IPS-18a (cell line): ENCODE measurements at regions not wholly inside any gene's neighbourhood (a gene's known extent, or its start where the extent isn't known, plus 50 kb on each side); places are given as distances from the start of the nearest gene placed in this dataset.

Experiments used
- H3K27ac ChIP-seq: one replicate; pipeline ENCODE4 v1.5.1; 2013; ENCODE audit warnings: low read length
- H3K27me3 ChIP-seq: one replicate; pipeline ENCODE4 v1.6.1; 2013; ENCODE audit warnings: mild to moderate bottlenecking, low read length; ENCODE audit not compliant: control insufficient read depth, insufficient read depth
- H3K36me3 ChIP-seq: one replicate; pipeline ENCODE4 v1.6.1; 2013; ENCODE audit warnings: low read depth, low read length; ENCODE audit not compliant: control insufficient read depth
- H3K4me1 ChIP-seq: one replicate; pipeline ENCODE4 v1.6.1; 2013; ENCODE audit warnings: low read depth, low read length; ENCODE audit not compliant: control insufficient read depth
- H3K4me3 ChIP-seq: one replicate; pipeline ENCODE4 v1.5.1; 2013; ENCODE audit warnings: low read length
- H3K9ac ChIP-seq: one replicate; pipeline ENCODE4 v1.6.1; 2013; ENCODE audit warnings: mild to moderate bottlenecking, low read length, moderate library complexity
- H3K9me3 ChIP-seq: one replicate; pipeline ENCODE4 v1.6.1; 2013; ENCODE audit warnings: low read depth, low read length; ENCODE audit not compliant: control insufficient read depth

GRCh38 chr2:222146488-222146887, 152.3 kb downstream of the PAX3 start:
- Histone ChIP-seq H3K9me3 (no peaks in the 10 kb centered on the region), H3K4me1 (no peaks in the 10 kb centered on the region), H3K4me3 (no peak overlapping the region), H3K9ac (no peak overlapping the region), H3K36me3 (no peaks in the 10 kb centered on the region), H3K27ac (no peak overlapping the region), H3K27me3 (no peaks in the 10 kb centered on the region)

GRCh38 chr2:222142027-222142426, 156.8 kb downstream of the PAX3 start:
- Histone ChIP-seq H3K27me3 (no peaks in the 10 kb centered on the region), H3K9me3 (no peaks in the 10 kb centered on the region), H3K9ac (no peak overlapping the region), H3K36me3 (no peaks in the 10 kb centered on the region), H3K4me1 (no peaks in the 10 kb centered on the region), H3K27ac (no peak overlapping the region), H3K4me3 (no peak overlapping the region)

- Histone ChIP-seq H3K9me3 (no peaks in the 10 kb centered on the region), H3K27ac (no peak overlapping the region), H3K4me3 (no peak overlapping the region), H3K9ac (no peak overlapping the region), H3K27me3 (no peaks in the 10 kb centered on the region), H3K4me1 (no peaks in the 10 kb centered on the region), H3K36me3 (no peaks in the 10 kb centered on the region)
Observed at GRCh38 chr2:222136106-222136630, 162.6 kb downstream of the PAX3 start.

- Histone ChIP-seq H3K36me3 (no peaks in the 10 kb centered on the region), H3K4me1 (no peaks in the 10 kb centered on the region), H3K27me3 (no peaks in the 10 kb centered on the region), H3K4me3 (no peak overlapping the region), H3K9ac (no peak overlapping the region), H3K9me3 (no peaks in the 10 kb centered on the region), H3K27ac (no peak overlapping the region)
Observed at GRCh38 chr2:222134654-222135053, 164.1 kb downstream of the PAX3 start.

GRCh38 chr2:222133897-222134296, 164.9 kb downstream of the PAX3 start:
- H3K27me3 ChIP-seq, result no peaks in the 10 kb centered on the region
- no peak overlapping the region for H3K4me3 ChIP-seq
- H3K9ac ChIP-seq, result no peak overlapping the region
- H3K27ac ChIP-seq, result no peak overlapping the region
- H3K9me3 ChIP-seq, result no peaks in the 10 kb centered on the region
- no peaks in the 10 kb centered on the region for H3K36me3 ChIP-seq
- H3K4me1 ChIP-seq, result no peaks in the 10 kb centered on the region

GRCh38 chr2:222130855-222131254, 167.9 kb downstream of the PAX3 start:
- H3K4me3 ChIP-seq, result no peak overlapping the region
- no peak overlapping the region for H3K27ac ChIP-seq
- H3K9ac ChIP-seq, result no peak overlapping the region
- no peaks in the 10 kb centered on the region for H3K9me3 ChIP-seq
- H3K27me3 ChIP-seq, result no peaks in the 10 kb centered on the region
- no peaks in the 10 kb centered on the region for H3K4me1 ChIP-seq
- no peaks in the 10 kb centered on the region for H3K36me3 ChIP-seq

GRCh38 chr2:222127660-222128059, 171.1 kb downstream of the PAX3 start:
- no peak overlapping the region for H3K27ac ChIP-seq

GRCh38 chr2:222120933-222121332, 177.9 kb downstream of the PAX3 start:
- Histone ChIP-seq H3K4me1 (no peaks in the 10 kb centered on the region), H3K4me3 (no peak overlapping the region), H3K36me3 (no peaks in the 10 kb centered on the region), H3K9me3 (no peaks in the 10 kb centered on the region), H3K27me3 (no peaks in the 10 kb centered on the region), H3K9ac (no peak overlapping the region), H3K27ac (no peak overlapping the region)

More at GRCh38 chr2:222127660-222128059, 171.1 kb downstream of the PAX3 start:
- Histone ChIP-seq H3K9ac (no peak overlapping the region), H3K4me1 (no peaks in the 10 kb centered on the region), H3K4me3 (no peak overlapping the region), H3K36me3 (no peaks in the 10 kb centered on the region), H3K27me3 (no peaks in the 10 kb centered on the region), H3K9me3 (no peaks in the 10 kb centered on the region)

GRCh38 chr2:222115296-222115695, 183.5 kb downstream of the PAX3 start:
- no peaks in the 10 kb centered on the region for H3K9me3 ChIP-seq
- no peak overlapping the region for H3K9ac ChIP-seq
- no peaks in the 10 kb centered on the region for H3K36me3 ChIP-seq
- H3K27me3 ChIP-seq, result no peaks in the 10 kb centered on the region
- no peaks in the 10 kb centered on the region for H3K4me1 ChIP-seq
- H3K4me3 ChIP-seq, result no peak overlapping the region
- no peak overlapping the region for H3K27ac ChIP-seq

- Histone ChIP-seq H3K4me3 (no peak overlapping the region), H3K9me3 (no peaks in the 10 kb centered on the region), H3K36me3 (no peaks in the 10 kb centered on the region), H3K9ac (no peak overlapping the region), H3K4me1 (peaks cover 4% of the 10 kb centered on the region), H3K27me3 (peaks cover 4% of the 10 kb centered on the region), H3K27ac (no peak overlapping the region)
Observed at GRCh38 chr2:222108957-222109585, 189.7 kb downstream of the PAX3 start.

GRCh38 chr2:222108497-222108896, 190.3 kb downstream of the PAX3 start:
- Histone ChIP-seq H3K9me3 (no peaks in the 10 kb centered on the region), H3K4me1 (peaks cover 10% of the 10 kb centered on the region), H3K9ac (no peak overlapping the region), H3K27ac (no peak overlapping the region), H3K36me3 (no peaks in the 10 kb centered on the region), H3K27me3 (peaks cover 4% of the 10 kb centered on the region), H3K4me3 (no peak overlapping the region)

- Histone ChIP-seq H3K27me3 (peaks cover 4% of the 10 kb centered on the region), H3K9ac (no peak overlapping the region), H3K9me3 (no peaks in the 10 kb centered on the region), H3K27ac (no peak overlapping the region), H3K4me1 (peaks cover 34% of the 10 kb centered on the region), H3K4me3 (no peak overlapping the region), H3K36me3 (no peaks in the 10 kb centered on the region)
Observed at GRCh38 chr2:222105046-222105445, 193.8 kb downstream of the PAX3 start.
